ENCODE measurements at regions not wholly inside any gene's neighbourhood (a gene's known extent, or its start where the extent isn't known, plus 50 kb on each side); places are given as distances from the start of the nearest gene placed in this dataset.

DNA sequence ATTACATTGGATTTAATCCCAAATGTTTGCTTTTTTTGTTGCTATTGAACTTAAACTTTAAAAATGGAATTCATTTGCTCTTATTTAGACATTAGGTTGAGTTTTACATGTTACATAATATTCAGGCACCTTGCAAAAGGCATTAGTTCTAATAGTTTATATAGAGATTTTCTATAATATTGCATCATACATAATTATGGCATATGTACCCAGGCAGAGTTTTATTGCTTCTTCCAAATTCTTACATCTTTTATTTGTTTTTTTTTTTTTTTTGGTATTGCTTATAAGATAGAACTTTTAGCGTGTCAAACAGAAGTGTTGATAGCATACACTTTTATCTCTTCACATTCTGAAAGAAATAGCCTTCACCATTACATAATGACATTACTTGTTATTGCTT lies 487.7 kb downstream of the GABRG1 start:
- DNase-seq, result no peak

DNA sequence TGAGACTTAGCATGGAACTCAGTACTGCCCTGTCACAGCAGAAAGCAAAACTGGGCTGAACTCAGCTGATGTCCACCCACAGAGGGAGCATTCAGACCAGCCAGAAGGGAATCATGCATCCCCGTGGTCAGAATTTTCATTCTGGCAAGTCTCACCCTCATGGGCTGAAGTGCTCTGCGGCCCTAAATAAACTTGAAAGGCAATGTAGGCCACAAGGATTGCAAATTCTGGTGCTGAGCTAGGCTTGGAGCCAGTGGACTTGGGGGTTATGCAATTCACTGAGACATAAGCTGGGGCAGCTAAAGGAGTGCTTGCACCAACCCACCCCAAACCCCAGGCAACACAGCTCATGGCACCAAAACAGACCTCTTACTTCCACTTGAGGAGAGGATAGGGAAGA lies 494.1 kb downstream of the GABRG1 start:
- DNase-seq, result peak in 1 of 2 donors; percentile 42

DNA sequence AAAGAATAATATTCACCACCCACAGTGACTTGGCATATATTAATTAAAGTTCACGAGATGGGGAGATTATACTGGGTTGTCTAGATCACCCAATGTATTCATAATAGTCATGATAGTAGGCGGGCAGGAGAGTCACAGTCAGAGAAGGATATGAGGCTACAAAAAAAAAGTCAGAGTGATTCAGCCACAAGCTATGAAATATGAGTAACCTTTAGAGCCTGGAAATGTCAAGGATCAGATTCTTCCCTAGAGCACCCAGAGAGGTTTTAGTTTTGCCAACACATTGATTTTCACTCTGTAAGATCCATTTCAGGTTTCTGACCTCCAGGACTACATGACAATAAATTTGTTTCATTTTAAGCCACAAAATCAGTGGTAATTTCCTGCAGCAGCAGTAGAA lies 501.9 kb downstream of the GABRG1 start:
- DNase-seq, result no peak

GRCh38 chr4:45620808-45621207 lies 503.0 kb downstream of the GABRG1 start:
- no peak for DNase-seq

DNA sequence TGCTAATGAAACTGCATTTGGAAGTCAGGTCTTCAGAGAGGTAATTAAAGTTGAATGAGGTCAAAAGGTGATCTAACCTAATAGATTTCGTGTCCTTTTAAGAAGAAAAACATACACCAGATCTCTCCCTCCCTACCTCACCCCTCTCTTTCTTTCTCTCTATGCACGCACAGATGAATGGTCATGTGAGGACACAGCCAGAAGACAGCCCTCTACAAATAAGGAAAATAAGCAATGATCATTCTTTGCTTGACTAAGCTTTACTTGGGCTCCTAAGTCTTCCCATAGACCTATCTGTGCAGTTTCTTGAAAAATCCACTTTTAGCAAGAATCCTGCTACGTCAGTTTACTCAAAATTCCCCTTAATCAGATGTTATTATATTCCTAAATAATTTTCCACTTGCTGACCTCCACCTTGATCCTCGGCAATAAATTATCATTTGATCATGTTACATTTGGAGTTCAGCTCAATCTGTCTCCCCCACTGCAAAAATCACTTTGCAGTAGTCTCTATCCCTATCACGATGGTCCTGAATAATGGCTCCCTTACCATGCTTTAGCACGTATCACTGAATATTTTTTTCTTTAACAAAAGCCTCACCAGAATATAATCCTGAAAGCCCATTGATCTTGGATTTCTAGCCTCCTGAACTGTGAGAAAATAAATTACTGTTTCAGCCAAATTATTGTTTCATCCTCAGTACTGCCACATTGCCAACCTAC lies 527.3 kb downstream of the GABRG1 start:
- DNase-seq, result no peak

DNA sequence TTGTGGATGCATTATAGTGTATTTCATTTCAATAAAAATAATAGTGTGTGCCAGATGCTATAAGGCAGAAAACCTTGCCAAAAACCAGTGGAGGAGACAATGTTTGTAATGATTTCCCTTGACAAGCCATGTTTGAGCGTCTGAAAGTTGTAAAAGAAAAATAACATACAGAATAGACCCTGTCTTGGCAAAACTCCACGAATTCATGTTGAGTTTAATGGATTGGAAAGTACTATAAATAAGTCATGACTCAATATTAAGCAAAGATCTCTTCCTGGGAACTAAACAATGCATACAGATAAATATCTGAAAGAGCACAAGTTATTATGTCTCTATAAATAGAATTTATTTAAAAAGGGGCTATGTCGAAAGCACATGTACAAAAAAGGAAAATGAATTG lies 543.5 kb downstream of the GABRG1 start:
- DNase-seq, result no peak

GRCh38 chr4:45578874-45579273 lies 545.0 kb downstream of the GABRG1 start:
- DNase-seq, result no peak

GRCh38 chr4:45576275-45576674 lies 547.6 kb downstream of the GABRG1 start:
- no peak for DNase-seq

DNA sequence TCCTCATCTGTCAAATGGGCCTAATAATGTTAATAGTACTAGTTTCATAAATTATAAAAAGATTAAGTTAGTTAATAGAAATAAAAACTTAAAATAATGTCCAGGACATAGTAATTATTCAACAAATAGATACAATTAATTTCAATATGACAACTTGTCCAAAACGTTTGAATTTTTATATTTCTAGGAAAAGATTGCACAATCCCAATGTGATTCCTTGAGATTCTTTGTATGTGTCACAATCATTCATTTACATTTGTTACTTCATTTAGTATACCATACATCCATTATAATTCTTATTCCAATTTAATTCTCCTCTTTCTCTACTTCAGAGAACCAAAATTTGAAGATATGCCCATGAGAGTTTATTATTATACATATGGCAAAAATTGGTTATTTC lies 554.2 kb downstream of the GABRG1 start:
- no peak for DNase-seq

DNA sequence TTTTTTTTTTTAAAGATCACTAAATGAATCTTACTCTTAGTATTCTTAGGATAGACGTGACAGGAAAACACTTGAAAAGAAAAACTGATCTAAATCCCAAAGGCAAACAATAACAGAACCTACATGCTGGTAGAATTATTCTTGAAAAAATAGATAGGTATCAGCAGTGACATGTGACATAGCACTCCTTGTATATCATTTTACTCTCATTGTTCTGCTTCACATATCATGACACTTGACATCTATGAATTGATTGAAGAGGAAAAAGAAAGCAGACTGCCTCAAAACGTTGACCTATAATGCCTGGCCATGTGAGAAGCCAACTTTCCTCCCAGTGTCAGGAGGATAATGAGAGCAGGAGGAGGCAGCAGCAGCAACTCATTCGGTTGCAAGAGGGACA lies 555.2 kb downstream of the GABRG1 start:
- DNase-seq, result no peak

GRCh38 chr4:45566896-45567603 lies 556.8 kb downstream of the GABRG1 start:
- DNase-seq, result no peak

- peak in 1 of 2 donors; percentile 2 for DNase-seq
These were observed 569.4 kb downstream of the GABRG1 start for GRCh38 chr4:45554423-45554822.

- no peak for DNase-seq
These were observed 573.0 kb downstream of the GABRG1 start for GRCh38 chr4:45550766-45551366.

- DNase-seq, result no peak
These were observed 584.6 kb downstream of the GABRG1 start for GRCh38 chr4:45539142-45539814.

- DNase-seq, result no peak
These were observed 593.4 kb downstream of the GABRG1 start for GRCh38 chr4:45530498-45530897.

GRCh38 chr4:45527160-45527559 lies 596.7 kb downstream of the GABRG1 start:
- no peak for DNase-seq

DNA sequence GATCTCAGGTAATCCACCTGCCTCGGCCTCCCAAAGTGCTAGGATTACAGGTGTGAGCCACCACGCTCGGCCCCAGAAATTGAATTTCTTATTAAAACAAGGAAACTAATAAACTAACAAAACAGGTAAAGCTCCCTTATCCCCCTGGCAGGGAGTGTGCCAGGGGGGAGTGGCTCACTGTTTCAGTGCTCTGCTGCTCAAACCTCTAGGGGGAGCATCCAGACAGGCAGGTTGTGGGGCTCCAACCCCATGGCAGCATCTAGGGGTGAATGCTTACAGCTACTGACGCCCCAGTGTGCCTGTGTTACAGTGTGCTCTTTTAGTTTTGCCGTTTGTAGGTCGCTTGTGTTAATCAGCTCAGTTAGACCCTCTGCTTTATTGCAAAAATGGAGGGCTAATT lies 605.0 kb downstream of the GABRG1 start:
- no peak for DNase-seq

- DNase-seq, result no peak
These were observed 621.4 kb downstream of the GABRG1 start for GRCh38 chr4:45502471-45502870.

- DNase-seq, result no peak
These were observed 639.1 kb downstream of the GABRG1 start for GRCh38 chr4:45484740-45485139.

DNA sequence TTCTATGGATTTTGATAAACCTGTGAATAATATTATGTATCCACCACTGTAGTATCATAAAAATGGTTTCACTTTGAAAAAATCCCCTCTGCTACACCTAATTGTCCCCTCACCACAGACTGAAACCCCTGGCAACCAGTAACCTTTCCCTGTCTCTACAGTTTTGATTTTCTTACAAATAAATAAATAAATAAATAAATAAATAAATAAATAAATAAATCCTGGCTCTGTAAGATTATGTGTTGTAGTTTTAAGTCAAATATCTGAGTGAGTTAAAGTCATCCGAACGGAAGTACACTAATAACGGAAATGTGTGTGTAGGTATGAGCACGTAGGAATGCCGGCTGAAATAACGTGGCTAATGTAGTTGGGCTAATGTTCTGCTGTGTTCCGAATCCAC lies 641.5 kb downstream of the GABRG1 start:
- no peak for DNase-seq

DNA sequence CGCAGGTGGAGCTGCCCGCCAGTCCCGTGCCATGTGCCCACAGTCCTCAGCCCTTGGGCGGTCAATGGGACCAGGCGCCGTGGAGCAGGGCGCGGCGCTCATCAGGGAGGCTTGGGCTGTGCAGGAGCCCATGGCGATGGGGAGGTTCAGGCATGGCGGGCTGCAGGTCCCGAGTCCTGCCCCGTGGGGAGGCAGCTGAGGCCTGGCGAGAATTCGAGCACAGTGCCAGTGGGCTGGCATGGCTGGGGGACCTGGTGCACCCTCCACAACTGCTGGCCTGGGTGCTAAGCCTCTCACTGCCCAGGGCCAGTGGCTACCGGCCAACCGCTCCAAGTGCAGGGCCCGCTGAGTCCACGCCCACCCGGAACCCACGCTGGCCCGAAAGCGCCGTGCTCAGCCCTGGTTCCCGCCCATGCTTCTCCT lies 646.5 kb downstream of the GABRG1 start:
- DNase-seq, result no peak

DNA sequence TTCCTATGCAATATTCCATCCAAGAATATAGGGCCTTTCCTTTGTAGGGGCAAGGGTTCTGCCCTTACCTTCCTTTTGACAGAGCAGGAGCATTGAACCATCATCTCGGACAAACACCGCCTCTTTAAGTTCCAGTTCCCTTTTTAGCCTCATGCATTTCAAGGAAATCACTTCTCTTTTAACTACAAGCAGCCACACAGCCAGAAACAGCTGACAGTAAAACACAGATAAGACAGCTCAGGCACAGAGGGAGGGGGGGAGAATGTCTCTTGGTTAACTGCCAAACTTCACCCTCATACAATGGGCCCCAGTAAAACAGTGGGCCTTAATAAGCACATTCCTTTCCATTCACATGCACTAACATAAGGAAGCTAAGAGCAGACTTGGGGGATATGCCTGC lies 648.3 kb downstream of the GABRG1 start:
- DNase-seq, result no peak

DNA sequence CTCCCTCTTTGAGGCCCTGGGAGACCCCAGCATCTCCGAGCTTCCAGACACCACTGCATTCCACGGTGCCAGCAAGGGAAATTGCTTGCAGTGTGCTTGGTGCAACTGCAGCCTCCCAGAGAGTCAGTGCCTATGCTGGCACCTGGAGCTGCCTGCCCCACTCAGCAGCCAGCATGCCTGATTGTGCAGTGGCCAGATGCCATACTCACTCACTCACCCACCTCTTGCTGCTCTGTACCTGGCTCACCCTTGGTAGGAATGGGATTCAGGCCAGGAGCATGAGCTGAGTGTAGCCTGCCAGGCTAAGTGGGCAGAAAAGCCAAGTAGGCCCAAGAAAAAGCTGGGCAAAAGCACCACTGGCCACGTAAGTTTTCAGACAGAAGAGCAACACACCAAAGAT lies 651.4 kb downstream of the GABRG1 start:
- no peak for DNase-seq

DNA sequence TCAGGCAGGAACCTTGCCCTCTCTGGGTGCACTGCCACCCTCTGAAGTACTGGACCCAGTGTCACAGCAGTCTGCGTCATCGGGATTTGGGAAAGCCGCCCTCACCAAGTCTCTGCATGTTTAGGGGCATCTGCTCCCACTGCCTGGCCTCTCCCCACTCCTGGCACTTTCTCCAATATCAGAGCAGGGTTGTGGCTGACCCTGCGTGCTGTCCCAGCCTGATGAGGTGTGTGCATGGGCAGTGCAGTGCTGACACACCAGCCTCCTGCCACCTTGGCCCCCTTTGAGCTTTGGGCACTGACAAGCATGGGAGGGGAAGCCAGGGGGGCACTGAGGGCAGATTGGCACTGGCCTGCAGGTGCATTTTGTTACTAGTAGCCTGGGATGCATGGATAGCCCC lies 652.5 kb downstream of the GABRG1 start:
- no peak for DNase-seq

Measured in hippocampal formation (tissue), 2 donors.